ENCODE measurements at regions not wholly inside any gene's neighbourhood (a gene's known extent, or its start where the extent isn't known, plus 50 kb on each side); places are given as distances from the start of the nearest gene placed in this dataset.

DNA sequence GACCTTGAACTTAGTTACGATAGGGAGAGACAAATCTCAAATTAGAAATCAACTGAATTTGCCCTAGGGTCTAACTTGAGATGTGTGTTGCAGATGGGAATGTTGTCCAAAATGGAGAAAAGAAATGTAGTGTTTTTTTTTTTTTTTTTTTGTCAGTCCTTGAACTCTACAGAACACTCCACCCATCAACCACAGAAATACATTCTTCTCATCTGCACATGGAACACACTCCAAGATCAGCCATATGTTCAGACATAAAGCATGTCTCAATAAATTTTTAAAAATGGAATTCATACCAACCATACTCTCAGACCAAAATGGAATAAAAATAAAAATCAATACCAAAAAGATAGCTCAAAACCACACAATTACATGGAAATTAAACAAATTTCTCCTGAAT lies 526.5 kb downstream of the FBXO15 start:
- Histone ChIP-seq H3K4me1 (ENCODE audit: control insufficient read depth in 1 of 2, insufficient read depth in 2 of 2, low read length in 2 of 2) (no peaks in the 10 kb centered on the region), H3K36me3 (ENCODE audit: control insufficient read depth in 1 of 2, insufficient read depth in 2 of 2, low read length in 2 of 2) (no peaks in the 10 kb centered on the region), H3K27ac (ENCODE audit: low read length) (no peak overlapping the region), H3K27me3 (ENCODE audit: low read depth, low read length) (no peaks in the 10 kb centered on the region), H3K9me3 (ENCODE audit: control insufficient read depth in 1 of 2, low read length in 2 of 2) (no peaks in the 10 kb centered on the region), H3K4me3 (ENCODE audit: low read depth in 1 of 2, low read length in 2 of 2) (no peak overlapping the region)

DNA sequence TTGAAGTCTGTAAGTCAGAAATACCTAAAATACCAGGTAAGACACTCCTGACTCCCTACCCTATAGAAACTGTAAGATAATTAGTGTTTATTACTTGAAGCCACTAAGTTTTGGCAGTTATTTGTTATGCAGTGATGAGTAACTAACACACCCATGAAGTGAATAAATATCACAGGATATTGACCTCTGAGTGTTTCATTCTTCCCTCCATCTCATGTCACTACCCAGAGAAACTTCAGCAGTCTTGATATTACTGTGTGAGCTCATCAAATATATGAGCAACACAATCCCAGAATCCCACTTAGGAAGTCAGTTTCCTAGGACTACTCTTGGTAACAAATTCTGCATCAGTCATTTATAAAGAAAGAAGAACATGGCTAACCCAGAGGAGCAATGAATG lies 529.7 kb downstream of the FBXO15 start:
- H3K4me1 ChIP-seq (ENCODE audit: control insufficient read depth in 1 of 2, insufficient read depth in 2 of 2, low read length in 2 of 2), result no peaks in the 10 kb centered on the region
- H3K27ac ChIP-seq (ENCODE audit: low read length), result no peak overlapping the region
- no peaks in the 10 kb centered on the region for H3K9me3 ChIP-seq (ENCODE audit: control insufficient read depth in 1 of 2, low read length in 2 of 2)
- no peaks in the 10 kb centered on the region for H3K36me3 ChIP-seq (ENCODE audit: control insufficient read depth in 1 of 2, insufficient read depth in 2 of 2, low read length in 2 of 2)
- H3K4me3 ChIP-seq (ENCODE audit: low read depth in 1 of 2, low read length in 2 of 2), result no peak overlapping the region
- H3K27me3 ChIP-seq (ENCODE audit: low read depth, low read length), result no peaks in the 10 kb centered on the region

DNA sequence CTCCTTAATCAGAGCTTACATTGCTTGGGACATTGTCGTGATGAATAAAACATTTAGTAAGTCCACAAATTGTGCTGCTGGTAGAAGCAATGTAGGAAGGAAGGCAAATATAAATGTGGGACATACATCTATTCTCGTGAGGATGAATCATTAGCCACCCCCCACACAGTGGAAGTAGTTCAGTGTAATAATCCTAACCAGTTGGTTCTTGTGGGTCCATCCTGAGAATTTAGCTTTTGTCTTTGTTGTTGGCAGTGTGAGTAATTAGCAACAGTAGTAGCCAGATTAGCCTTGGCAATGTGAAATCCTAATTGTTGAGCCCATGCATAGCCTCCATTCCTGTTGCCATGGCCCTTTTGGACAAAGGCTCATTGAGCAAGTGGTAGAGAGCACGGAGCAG lies 532.1 kb downstream of the FBXO15 start:
- H3K4me3 ChIP-seq (ENCODE audit: low read depth in 1 of 2, low read length in 2 of 2), result no peak overlapping the region
- H3K27me3 ChIP-seq (ENCODE audit: low read depth, low read length), result no peaks in the 10 kb centered on the region
- no peaks in the 10 kb centered on the region for H3K36me3 ChIP-seq (ENCODE audit: control insufficient read depth in 1 of 2, insufficient read depth in 2 of 2, low read length in 2 of 2)
- no peaks in the 10 kb centered on the region for H3K4me1 ChIP-seq (ENCODE audit: control insufficient read depth in 1 of 2, insufficient read depth in 2 of 2, low read length in 2 of 2)
- no peaks in the 10 kb centered on the region for H3K9me3 ChIP-seq (ENCODE audit: control insufficient read depth in 1 of 2, low read length in 2 of 2)
- no peak overlapping the region for H3K27ac ChIP-seq (ENCODE audit: low read length)

DNA sequence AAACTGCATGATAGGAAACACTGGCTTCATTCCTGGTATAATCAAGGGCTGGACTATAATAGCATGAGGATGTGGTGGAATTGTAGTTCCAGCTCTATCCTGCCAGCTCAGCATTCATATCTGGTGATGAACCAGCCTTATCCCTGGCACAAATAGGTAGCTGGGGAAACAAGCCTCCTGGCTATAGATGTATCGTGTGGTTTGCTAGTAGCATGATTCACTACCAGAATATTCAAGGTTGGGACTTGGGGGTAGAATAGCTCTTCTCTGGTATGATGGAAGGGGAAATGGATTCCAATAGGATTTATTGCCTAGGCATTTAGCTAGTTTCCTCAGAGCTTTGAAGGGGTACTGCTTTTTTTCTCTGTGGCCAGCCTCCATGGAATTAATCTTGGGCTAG lies 532.8 kb downstream of the FBXO15 start:
- H3K4me3 ChIP-seq (ENCODE audit: low read depth in 1 of 2, low read length in 2 of 2), result no peak overlapping the region
- H3K27ac ChIP-seq (ENCODE audit: low read length), result no peak overlapping the region
- H3K4me1 ChIP-seq (ENCODE audit: control insufficient read depth in 1 of 2, insufficient read depth in 2 of 2, low read length in 2 of 2), result no peaks in the 10 kb centered on the region
- no peaks in the 10 kb centered on the region for H3K9me3 ChIP-seq (ENCODE audit: control insufficient read depth in 1 of 2, low read length in 2 of 2)
- no peaks in the 10 kb centered on the region for H3K27me3 ChIP-seq (ENCODE audit: low read depth, low read length)
- H3K36me3 ChIP-seq (ENCODE audit: control insufficient read depth in 1 of 2, insufficient read depth in 2 of 2, low read length in 2 of 2), result no peaks in the 10 kb centered on the region

DNA sequence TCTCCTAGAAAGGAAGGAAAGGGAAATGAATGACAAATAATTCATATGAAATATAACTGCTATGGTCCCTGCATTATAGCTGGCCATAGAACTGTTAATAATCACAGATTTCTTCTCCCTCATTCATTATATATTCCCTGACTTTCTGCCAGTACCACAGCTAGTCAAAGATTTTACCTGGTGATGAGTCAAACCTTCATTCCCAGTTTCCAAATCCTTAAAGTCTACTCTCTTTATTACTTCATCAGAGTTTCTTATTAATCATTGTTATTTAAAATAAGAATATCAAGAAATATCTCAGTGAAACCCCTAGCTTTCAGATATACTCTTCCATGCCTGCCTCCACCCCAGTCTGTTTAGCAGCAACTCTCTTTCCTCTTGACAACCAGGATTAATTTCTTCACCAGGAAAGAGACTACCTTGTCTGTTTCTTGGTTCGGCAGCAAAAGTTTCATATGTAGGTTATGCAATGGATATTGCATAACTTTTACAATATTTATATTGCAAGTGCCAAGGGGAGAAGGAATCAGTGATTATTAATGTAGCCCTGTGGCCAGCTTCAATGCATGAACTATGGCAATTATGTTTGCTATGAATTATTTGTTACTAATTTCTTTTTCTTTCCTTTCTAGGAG lies 533.8 kb downstream of the FBXO15 start:
- H3K4me3 ChIP-seq (ENCODE audit: low read depth in 1 of 2, low read length in 2 of 2), result no peak overlapping the region
- H3K4me1 ChIP-seq (ENCODE audit: control insufficient read depth in 1 of 2, insufficient read depth in 2 of 2, low read length in 2 of 2), result no peaks in the 10 kb centered on the region
- H3K36me3 ChIP-seq (ENCODE audit: control insufficient read depth in 1 of 2, insufficient read depth in 2 of 2, low read length in 2 of 2), result no peaks in the 10 kb centered on the region
- H3K9me3 ChIP-seq (ENCODE audit: control insufficient read depth in 1 of 2, low read length in 2 of 2), result no peaks in the 10 kb centered on the region
- no peak overlapping the region for H3K27ac ChIP-seq (ENCODE audit: low read length)
- no peaks in the 10 kb centered on the region for H3K27me3 ChIP-seq (ENCODE audit: low read depth, low read length)

DNA sequence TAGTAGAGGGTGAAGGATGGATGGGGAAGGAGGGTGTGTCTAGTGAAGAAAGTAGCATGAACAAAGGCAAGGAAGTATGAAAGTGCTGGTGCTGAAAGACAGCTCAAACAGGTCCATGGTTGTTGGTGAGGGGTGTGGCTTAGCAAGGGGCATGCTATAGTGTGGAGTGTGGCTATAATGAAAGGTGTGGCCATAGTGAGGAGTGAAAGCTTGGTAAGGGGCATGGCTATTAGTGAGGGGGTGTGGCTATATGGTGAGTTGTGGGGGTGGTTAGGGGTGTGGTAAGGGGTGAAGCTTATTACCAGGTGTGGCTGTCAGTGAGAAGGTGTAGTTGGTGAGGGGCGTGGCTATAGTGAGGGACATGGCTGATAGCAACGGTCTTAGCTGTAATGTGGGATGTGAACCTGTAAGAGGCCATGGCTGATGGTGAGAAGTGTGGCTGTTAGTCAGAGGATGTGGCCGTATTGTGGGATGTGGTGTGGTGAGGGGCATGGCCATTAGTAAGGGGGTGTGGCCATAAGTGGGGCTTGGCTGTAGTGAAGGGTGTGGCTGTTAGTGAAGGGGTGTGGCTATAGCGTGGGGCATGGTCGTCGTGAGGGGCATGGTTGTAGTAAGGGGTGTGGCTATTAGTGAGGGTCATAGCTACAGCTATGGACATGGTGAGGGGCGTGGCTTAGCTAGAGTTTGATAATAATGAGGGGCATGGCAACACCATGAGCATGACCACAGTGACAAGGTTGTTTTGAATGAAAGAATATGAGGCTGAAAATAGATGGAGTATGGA lies 549.6 kb downstream of the FBXO15 start:
- Histone ChIP-seq H3K36me3 (ENCODE audit: control insufficient read depth in 1 of 2, insufficient read depth in 2 of 2, low read length in 2 of 2) (no peaks in the 10 kb centered on the region), H3K9me3 (ENCODE audit: control insufficient read depth in 1 of 2, low read length in 2 of 2) (no peaks in the 10 kb centered on the region), H3K4me1 (ENCODE audit: control insufficient read depth in 1 of 2, insufficient read depth in 2 of 2, low read length in 2 of 2) (no peaks in the 10 kb centered on the region), H3K4me3 (ENCODE audit: low read depth in 1 of 2, low read length in 2 of 2) (no peak overlapping the region), H3K27me3 (ENCODE audit: low read depth, low read length) (no peaks in the 10 kb centered on the region), H3K27ac (ENCODE audit: low read length) (no peak overlapping the region)

DNA sequence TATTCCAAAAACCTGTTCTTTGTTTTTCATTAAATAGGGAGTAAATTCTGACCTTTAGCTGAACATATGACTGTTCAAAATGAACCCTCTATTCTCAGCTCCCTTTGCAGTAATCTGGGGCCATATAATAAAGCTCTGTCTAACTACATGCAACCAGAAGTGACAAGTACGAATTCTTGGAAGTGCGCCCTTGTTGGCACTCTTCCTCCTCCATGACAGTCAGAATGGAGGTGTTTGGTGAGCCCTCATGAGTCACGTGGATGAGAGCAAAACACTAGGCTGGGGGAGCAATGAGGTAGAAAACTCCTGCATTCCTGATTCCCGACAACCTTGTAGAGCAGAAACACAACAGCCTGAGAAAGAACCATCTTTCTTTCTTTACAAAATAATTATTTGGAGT lies 552.9 kb downstream of the FBXO15 start:
- no peaks in the 10 kb centered on the region for H3K36me3 ChIP-seq (ENCODE audit: control insufficient read depth in 1 of 2, insufficient read depth in 2 of 2, low read length in 2 of 2)
- H3K27me3 ChIP-seq (ENCODE audit: low read depth, low read length), result no peaks in the 10 kb centered on the region
- no peak overlapping the region for H3K27ac ChIP-seq (ENCODE audit: low read length)
- H3K4me3 ChIP-seq (ENCODE audit: low read depth in 1 of 2, low read length in 2 of 2), result no peak overlapping the region
- H3K4me1 ChIP-seq (ENCODE audit: control insufficient read depth in 1 of 2, insufficient read depth in 2 of 2, low read length in 2 of 2), result no peaks in the 10 kb centered on the region
- H3K9me3 ChIP-seq (ENCODE audit: control insufficient read depth in 1 of 2, low read length in 2 of 2), result no peaks in the 10 kb centered on the region

DNA sequence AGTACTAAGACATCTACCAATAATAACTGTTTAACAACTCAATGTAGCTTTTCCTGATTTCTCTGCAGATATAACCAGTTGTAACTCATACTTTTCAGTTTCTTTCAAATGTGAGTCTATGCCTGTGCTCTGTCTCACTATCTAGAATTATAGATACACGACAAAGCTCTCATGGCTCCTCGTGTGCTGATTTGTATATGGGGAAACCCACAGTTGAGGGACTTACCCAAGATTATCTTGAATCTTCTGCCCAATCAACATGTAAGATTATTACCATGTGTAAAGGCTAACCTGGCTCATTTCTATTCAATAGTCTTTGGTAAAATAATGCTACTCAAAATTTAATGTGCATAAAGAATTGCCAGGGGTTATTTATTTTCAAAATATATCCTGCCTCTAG lies 554.4 kb downstream of the FBXO15 start:
- no peaks in the 10 kb centered on the region for H3K36me3 ChIP-seq (ENCODE audit: control insufficient read depth in 1 of 2, insufficient read depth in 2 of 2, low read length in 2 of 2)
- H3K27ac ChIP-seq (ENCODE audit: low read length), result no peak overlapping the region
- no peaks in the 10 kb centered on the region for H3K27me3 ChIP-seq (ENCODE audit: low read depth, low read length)
- no peak overlapping the region for H3K4me3 ChIP-seq (ENCODE audit: low read depth in 1 of 2, low read length in 2 of 2)
- no peaks in the 10 kb centered on the region for H3K9me3 ChIP-seq (ENCODE audit: control insufficient read depth in 1 of 2, low read length in 2 of 2)
- no peaks in the 10 kb centered on the region for H3K4me1 ChIP-seq (ENCODE audit: control insufficient read depth in 1 of 2, insufficient read depth in 2 of 2, low read length in 2 of 2)

DNA sequence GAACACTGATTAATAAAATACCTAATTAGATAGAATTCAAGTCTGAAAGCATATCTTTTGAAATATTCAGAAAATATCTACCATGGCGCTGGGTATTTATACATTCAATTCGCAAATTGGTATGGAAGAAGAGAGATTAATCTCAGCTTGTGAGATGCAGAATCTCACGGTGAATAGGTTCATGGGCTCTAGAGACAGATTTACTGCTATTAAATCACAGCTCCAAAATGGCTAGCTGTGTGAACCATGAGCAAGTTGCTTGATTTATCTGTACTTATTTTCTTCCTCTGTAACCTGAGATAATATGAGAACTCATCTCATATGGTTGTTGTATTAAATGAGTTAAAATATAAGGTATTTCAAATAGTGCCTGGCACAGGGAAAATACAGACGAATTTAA lies 556.7 kb downstream of the FBXO15 start:
- H3K4me1 ChIP-seq (ENCODE audit: control insufficient read depth in 1 of 2, insufficient read depth in 2 of 2, low read length in 2 of 2), result no peaks in the 10 kb centered on the region
- no peaks in the 10 kb centered on the region for H3K36me3 ChIP-seq (ENCODE audit: control insufficient read depth in 1 of 2, insufficient read depth in 2 of 2, low read length in 2 of 2)
- no peak overlapping the region for H3K4me3 ChIP-seq (ENCODE audit: low read depth in 1 of 2, low read length in 2 of 2)
- no peaks in the 10 kb centered on the region for H3K9me3 ChIP-seq (ENCODE audit: control insufficient read depth in 1 of 2, low read length in 2 of 2)
- no peaks in the 10 kb centered on the region for H3K27me3 ChIP-seq (ENCODE audit: low read depth, low read length)
- no peak overlapping the region for H3K27ac ChIP-seq (ENCODE audit: low read length)

DNA sequence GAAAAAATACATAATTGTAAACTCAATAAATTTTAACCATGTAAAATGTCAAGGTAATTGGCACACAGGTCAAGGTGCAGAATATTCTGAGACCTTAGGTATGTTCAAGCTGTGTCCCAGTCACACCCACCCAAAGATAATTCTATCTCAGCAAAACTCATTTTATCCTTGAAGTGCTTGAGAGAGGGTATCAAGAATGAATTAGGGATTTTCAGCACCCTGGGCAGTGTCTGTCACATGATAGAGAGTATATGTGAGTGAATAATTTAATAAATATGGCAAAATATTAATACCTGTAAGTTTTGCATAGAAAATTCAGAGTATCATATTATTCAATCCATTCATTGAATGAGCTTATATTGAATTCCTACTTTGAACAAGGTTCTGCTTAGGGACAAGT lies 567.9 kb downstream of the FBXO15 start:
- Histone ChIP-seq H3K36me3 (ENCODE audit: control insufficient read depth in 1 of 2, insufficient read depth in 2 of 2, low read length in 2 of 2) (no peaks in the 10 kb centered on the region), H3K27me3 (ENCODE audit: low read depth, low read length) (no peaks in the 10 kb centered on the region), H3K9me3 (ENCODE audit: control insufficient read depth in 1 of 2, low read length in 2 of 2) (no peaks in the 10 kb centered on the region), H3K27ac (ENCODE audit: low read length) (no peak overlapping the region), H3K4me3 (ENCODE audit: low read depth in 1 of 2, low read length in 2 of 2) (no peak overlapping the region), H3K4me1 (ENCODE audit: control insufficient read depth in 1 of 2, insufficient read depth in 2 of 2, low read length in 2 of 2) (no peaks in the 10 kb centered on the region)

DNA sequence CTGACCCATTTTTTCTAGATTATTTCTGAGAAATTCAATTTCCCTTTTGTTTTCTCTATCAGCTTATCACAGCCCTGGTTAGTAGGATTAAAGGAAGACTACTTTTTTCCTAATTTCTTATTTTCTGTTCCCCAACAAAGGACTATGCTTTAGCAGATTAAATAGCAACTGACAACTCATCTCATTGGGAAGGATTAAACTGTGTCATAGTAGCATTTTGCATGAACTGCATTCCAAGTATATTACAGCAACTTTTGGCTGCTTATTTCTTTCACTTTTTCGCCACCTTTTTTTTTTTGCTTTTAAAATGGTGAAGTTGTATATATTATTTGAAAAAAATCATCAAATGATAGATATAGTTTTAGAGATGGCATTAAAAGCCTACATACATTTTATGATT lies 570.3 kb downstream of the FBXO15 start:
- Histone ChIP-seq H3K27me3 (ENCODE audit: low read depth, low read length) (no peaks in the 10 kb centered on the region), H3K4me3 (ENCODE audit: low read depth in 1 of 2, low read length in 2 of 2) (no peak overlapping the region), H3K36me3 (ENCODE audit: control insufficient read depth in 1 of 2, insufficient read depth in 2 of 2, low read length in 2 of 2) (no peaks in the 10 kb centered on the region), H3K4me1 (ENCODE audit: control insufficient read depth in 1 of 2, insufficient read depth in 2 of 2, low read length in 2 of 2) (no peaks in the 10 kb centered on the region), H3K9me3 (ENCODE audit: control insufficient read depth in 1 of 2, low read length in 2 of 2) (no peaks in the 10 kb centered on the region), H3K27ac (ENCODE audit: low read length) (no peak overlapping the region)
